Endothelial cell of umbilical vein (primary cell): ENCODE measurements at regions not wholly inside any gene's neighbourhood (a gene's known extent, or its start where the extent isn't known, plus 50 kb on each side); places are given as distances from the start of the nearest gene placed in this dataset.

Experiments used
- EZH2 ChIP-seq: IDR thresholded peaks from 2 replicates; pipeline ENCODE4 v1.6.1; 2012; ENCODE audit warnings: borderline replicate concordance, low read depth, mild to moderate bottlenecking, moderate library complexity, low read length, inconsistent platforms; ENCODE audit not compliant: severe bottlenecking
- FOS ChIP-seq: IDR thresholded peaks from 2 replicates; pipeline ENCODE4 v1.6.1; 2011; ENCODE audit warnings: mild to moderate bottlenecking, low read length, moderate library complexity, borderline replicate concordance; ENCODE audit not compliant: insufficient read depth
- GATA2 ChIP-seq: IDR thresholded peaks from 2 replicates; pipeline ENCODE4 v1.7.0; 2011; ENCODE audit warnings: low read depth, mild to moderate bottlenecking, moderate library complexity, mixed read lengths, low read length; ENCODE audit not compliant: insufficient read length, insufficient read depth
- MYC ChIP-seq: IDR thresholded peaks from one replicate; pipeline ENCODE4 v1.6.1; 2011; ENCODE audit warnings: mild to moderate bottlenecking, low read depth, low read length
- POLR2A ChIP-seq: IDR thresholded peaks from 2 replicates; pipeline ENCODE4 v1.6.1; 2012; ENCODE audit warnings: low read depth, mild to moderate bottlenecking, control low read depth, low read length
- POLR2AphosphoS5 ChIP-seq: IDR thresholded peaks from 2 replicates; pipeline ENCODE4 v1.6.1; 2012; ENCODE audit warnings: low read depth, mild to moderate bottlenecking, control low read depth, low read length, moderate library complexity; ENCODE audit not compliant: insufficient read depth
- TF ChIP-seq, protein P1 (sequence below), 2 donors: IDR thresholded peaks; 1 replicate in 1 of 2; 2 replicates in 1 of 2; pipeline ENCODE4 v1.5.1; 2011; ENCODE audit warnings: low read length in 2 of 2, mild to moderate bottlenecking in 2 of 2, moderate library complexity in 2 of 2, control low read depth in 1 of 2, inconsistent platforms in 1 of 2, low read depth in 1 of 2; ENCODE audit not compliant: insufficient read depth in 1 of 2; ENCODE audit errors: extremely low read depth in 1 of 2
- TF ChIP-seq, protein P2 (sequence below): IDR thresholded peaks from 2 replicates; pipeline ENCODE4 v1.6.1; 2011; ENCODE audit not compliant: insufficient read depth, insufficient read length

DNA sequence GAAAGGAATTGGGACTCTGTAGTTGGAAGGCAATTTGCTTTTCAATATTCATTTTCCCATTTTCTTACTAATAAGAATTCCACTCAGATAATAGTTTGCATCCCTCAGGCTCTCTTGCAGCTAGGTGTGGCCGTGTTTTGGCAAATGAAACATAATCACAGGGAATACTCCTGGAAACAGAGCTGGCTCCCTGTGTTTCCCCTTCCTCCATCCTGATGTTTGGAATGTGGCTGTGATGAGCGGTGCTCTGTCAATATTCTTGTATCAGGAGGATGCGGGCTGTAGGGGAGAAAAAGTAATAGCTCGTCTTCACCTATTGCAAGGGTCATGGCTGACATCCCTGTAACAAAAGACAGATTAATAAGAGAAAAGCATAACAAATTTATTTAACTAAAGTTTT, 271.0 kb downstream of the MYCN start:
- TF ChIP-seq, protein P1, sequence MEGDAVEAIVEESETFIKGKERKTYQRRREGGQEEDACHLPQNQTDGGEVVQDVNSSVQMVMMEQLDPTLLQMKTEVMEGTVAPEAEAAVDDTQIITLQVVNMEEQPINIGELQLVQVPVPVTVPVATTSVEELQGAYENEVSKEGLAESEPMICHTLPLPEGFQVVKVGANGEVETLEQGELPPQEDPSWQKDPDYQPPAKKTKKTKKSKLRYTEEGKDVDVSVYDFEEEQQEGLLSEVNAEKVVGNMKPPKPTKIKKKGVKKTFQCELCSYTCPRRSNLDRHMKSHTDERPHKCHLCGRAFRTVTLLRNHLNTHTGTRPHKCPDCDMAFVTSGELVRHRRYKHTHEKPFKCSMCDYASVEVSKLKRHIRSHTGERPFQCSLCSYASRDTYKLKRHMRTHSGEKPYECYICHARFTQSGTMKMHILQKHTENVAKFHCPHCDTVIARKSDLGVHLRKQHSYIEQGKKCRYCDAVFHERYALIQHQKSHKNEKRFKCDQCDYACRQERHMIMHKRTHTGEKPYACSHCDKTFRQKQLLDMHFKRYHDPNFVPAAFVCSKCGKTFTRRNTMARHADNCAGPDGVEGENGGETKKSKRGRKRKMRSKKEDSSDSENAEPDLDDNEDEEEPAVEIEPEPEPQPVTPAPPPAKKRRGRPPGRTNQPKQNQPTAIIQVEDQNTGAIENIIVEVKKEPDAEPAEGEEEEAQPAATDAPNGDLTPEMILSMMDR (IDR thresholded peaks at IDR 0.05; ENCODE audit: extremely low read depth in 1 of 2, insufficient read depth in 1 of 2, low read depth in 1 of 2, low read length in 2 of 2), result no peak
- TF ChIP-seq MYC (no peak), EZH2 (no peak), POLR2A (no peak), GATA2 (no peak), POLR2AphosphoS5 (no peak), FOS (no peak)
- TF ChIP-seq, protein P2, sequence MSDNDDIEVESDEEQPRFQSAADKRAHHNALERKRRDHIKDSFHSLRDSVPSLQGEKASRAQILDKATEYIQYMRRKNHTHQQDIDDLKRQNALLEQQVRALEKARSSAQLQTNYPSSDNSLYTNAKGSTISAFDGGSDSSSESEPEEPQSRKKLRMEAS, result no peak
